Limb (tissue), 2 donors: ENCODE measurements at regions not wholly inside any gene's neighbourhood (a gene's known extent, or its start where the extent isn't known, plus 50 kb on each side); places are given as distances from the start of the nearest gene placed in this dataset.
"Not testable (repeated sequence)": the region's sequence is repeated elsewhere in the genome, so short reads cannot be mapped to it uniquely, and the experiment has no call there.

Source experiments
- DNase-seq, 2 donors: peaks; one replicate each; pipeline ENCODE4 v3.0.0-alpha.2; 2016; ENCODE audit errors: extremely low spot score in 2 of 2

DNA sequence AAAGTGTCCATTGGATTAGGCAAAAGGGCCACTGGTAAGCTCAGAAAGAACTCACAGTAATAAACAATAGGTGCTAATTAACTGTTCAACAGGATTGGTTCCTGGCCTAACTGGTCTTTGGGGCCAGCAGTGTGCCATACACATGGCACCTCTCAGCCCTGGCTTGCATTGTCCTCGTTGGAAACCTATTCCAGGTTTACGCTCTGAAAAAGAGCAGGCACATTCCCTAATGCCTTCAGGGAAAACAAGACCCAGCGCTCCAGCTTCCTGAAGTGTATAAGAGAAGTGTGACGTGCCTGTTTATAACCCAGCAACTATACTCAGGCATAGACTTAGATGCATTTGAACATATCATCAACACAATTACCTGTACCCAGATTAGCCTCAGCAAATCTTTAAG lies 51.9 kb upstream of the RBM47 start:
- DNase-seq = no peak

DNA sequence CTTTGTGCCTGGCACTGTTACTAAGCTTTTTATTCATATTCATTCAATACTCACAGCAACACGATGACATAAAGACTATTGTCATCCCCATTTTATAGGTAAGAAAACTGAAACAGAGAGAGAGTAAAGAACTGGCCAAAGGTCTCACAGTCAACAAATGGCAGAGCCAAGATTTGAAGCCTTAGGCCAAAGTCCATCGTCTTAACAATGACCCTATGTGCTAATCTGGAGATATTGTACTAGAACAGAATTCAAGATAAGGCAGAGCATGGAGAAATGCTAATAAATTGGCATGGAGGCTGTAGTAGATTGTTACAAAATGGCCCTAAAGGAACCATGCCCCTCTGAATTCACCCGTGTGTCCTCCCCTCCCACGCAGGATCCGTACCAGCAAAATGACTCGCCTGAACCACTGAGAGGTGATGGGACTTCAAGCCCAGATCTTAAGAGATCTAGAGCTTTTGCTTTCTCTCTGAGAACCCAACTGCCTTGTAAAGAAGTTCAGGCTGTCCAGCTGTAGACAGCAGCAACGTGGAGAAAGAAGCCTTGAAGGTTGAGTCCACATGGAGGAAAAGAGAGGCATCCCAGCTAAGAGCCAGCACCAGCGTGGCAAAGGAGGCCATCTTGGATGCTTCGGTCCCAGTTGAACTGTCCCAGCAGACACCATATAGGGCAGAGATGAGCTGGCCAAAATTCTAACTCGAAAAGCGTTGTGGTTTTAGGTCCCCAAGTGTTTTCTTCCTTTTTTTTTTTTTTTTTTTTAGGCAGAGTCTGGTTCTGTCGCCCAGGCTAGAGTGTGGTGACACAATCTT lies 52.8 kb upstream of the RBM47 start:
- no peak for DNase-seq

DNA sequence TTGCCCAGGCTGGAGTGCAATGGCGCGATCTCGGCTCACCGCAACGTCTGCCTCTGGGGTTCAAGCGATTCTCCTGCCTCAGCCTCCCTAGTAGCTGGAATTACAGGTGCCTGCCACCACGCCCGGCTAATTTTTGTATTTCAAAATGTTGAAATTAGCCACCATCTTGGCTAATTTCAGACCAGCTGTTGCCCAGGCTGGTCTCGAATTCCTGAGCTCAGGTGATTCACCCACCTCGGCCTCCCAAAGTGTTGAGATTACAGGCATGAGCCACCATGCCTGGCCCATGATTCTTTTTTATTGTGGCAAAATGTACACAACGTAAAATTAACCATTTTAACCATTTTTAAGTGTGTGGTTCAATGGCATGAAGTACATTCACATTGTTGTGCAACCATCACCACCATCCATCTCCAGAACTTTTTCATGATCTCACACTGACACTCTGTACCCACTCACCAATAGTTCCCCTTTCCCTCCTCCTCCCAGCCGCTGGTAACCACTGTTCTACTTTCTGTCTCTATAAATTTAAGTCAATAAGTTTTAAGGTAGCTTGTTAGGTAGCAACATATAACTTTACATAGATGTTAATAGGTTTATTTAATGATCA lies 54.0 kb upstream of the RBM47 start:
- not testable (repeated sequence) for DNase-seq

DNA sequence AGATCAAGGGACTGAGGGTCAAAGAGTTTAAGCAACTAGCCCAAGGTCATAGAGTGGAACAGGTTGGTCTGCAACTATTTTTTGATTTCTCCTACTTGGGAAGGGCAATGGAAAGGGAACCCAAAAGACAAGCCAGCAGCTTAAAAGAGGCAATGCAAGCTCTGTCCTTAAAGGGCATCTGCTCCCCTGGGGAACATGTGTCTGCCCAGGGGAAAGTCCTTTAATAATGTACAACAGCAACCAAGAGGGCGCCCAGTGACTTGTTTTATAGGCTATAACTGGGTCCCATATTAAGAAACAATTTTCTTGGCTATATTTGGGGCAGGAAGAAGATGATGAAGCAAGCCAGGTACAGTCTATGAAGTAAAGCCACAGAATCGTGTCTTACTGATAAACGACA lies 54.7 kb upstream of the RBM47 start:
- no peak for DNase-seq

DNA sequence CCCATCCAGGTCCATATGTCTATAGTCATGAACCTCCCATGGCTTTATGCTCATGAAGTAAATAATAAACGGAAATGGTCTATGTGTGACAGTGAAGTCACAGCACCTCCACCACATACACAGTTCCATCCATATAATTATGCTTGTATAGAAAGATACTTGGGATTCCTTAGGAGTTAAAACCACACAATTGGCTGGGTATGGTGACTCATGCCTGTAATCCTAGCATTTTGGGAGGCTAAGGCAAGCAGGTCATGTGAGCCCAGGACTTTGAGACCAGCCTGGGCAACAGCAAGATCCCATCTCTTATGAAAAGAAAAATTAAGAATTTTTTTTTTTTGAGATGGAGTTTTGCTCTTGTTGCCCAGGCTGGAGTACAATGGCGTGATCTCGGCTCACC lies 55.6 kb upstream of the RBM47 start:
- DNase-seq = no peak

DNA sequence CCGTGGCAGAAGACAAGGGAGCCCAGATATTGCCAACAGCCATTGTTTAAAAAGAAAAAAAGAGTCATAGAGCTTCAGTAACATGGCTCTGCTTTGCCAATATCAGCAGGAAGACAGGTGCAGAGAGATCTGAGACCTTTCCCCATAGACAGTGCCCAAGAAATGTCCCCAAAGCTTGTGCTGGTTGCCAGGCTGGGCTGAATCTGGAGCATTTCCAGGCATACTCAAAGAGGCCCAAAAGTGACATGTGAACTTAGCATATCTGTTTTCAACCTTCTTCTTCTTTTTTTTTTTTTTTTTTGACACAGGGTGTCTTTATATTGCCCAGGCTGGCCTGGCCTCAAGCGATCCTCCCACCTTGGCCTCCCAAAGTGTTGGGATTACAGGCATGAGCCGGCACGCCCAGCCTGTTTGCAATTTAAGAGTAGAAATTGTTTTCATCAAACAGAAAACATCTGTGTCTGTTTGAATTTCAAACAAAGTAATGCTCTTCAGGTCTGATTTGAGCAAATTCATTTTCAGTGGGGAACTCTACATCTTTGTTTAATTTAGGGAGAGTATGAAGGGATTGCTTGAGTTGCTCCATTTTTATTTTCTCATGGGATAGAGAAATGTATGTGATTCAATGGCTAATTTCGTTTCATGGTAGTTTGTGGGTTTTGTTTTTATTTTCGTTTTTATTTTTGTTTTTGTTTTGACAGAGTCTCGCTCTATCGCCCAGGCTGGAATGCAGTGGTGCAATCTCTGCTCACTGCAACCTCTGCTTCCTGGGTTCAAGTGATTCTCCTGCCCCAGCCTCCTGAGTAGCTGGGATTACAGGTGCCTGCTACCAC lies 56.6 kb upstream of the RBM47 start:
- peak in 1 of 2 donors; percentile 22 for DNase-seq

DNA sequence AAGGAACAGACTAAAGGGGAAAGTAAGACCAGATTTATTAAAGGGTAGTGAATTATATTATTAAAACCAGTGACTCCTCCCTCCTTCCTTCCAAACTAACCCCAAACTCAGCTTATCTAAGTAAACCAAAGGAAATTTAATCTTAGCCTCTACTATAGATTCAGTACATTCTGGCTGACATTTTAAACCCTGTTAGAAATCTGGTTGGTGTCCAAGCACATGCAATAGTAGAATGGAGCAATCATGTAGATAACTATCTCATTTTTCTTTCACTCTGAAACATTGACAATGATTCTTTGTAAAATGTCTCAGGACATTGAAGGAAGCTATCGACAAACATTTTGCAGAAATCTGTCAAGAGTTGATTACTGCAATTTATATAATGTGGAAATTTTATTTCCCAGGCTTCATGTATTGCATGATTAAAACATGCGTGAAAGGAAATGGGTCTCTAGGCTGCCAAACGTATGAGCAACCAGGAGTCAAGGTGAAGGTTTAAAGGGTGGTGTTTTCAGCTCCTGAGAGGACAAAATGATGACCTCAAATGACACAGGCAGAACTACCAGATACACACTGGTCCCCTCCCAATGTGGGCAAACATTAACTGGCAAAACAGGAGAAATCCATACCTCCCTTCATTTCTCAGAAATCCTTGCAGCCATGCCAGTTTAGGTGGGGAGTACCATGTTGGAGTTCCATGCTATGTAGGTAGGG lies 58.2 kb upstream of the RBM47 start:
- no peak for DNase-seq

DNA sequence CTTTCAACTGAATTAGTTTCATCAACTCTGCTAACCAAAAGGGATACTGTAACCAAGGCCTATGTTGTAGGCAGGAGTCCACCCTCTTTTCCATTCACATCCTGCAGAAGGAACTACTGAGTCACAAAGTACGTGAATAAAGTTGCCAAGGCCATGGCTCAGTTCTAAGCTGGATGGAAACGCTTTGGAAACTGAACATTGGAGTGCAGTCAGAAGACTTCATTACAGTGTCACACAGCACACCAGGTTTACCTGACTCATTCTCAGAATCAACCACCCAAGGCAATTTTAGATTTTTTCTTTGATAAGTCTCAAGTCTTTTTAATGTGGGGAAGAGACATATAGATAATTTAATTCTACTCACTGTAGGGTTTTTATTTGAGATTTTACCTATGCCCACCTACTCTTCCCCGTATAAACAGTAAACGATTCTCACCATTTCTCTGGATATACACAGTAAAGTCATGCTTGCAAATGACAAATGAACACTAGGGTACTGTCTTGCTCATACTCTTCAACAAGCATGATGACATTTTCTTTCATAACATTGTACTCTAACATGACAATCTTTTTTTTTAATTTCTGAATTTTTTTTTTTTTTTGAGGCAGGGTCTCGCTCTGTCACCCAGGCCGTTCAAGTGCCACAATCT lies 58.9 kb upstream of the RBM47 start:
- DNase-seq = no peak

DNA sequence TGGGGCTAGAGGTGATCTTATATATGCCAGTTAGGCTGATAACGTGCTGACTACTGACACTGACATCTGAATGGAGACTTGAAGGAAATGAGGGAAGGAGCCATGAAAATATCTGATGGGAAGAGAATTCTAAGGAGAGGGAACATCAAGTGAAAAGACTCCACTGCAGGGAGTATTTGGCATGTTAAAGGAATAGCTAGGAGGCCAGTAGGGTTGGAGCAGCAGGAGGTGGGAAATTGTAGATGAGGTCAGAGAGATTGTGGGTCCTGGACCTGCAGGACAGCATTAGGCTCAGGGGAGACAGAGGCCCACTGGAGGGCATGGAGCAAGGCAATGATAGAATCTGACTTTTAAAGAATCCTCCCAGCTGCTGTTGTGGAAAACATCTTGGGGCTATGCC lies 55.8 kb upstream of the NSUN7 start:
- no peak for DNase-seq

DNA sequence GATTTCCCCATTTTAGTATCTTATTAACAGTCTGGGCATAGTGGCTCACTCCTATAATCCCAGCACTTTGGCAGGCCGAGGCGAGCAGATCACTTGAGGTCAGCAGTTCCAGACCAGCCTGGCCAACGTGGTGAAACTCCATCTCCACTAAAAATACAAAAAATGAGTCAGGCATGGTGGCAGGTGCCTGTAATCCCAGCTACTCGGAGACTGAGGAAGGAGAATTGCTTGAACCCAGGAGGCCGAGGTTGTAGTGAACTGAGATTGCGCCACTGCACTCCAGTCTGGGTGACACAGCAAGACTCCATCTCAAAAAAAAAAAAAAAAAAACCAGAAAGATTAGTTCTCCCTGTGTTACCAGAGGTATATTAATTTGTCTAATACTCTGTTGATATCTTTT lies 52.3 kb upstream of the NSUN7 start:
- not testable (repeated sequence) for DNase-seq

DNA sequence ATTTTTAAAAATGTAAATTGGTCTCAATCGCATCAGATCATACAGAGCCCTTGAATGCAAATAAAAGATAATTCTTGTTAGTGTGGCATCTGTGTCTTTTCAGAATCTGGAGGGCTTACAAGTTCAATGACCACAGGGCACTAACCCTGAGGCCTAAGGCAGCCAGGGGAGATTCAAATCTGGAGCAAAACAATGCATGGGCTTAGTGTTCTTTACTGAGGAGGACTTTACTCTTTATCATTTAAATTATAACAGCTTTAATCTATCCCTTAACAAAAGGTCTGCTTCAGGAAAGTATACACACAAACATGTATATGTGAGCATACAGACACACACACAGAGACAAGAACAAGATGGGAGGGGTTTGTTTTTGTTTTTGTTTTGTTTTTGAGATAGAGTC lies 51.0 kb upstream of the NSUN7 start:
- no peak for DNase-seq

DNA sequence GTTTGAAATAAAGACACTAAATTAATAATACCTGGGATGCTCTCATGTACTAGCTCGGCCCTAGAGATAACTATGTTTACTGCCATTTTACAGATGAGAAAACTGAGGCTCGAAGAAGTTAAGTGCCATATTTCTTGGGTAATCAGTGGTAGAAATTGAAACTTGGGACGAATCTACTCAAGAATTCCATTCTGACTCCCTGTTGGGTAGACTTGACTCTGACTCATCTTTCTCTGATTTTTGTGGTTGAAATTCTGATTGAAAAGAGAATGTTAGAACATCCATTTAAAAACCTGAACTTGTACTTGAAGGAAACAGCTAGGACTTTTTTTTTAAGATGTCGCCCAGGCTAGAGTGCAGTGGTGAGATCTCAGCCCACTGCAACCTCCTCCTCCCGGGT lies 50.1 kb upstream of the NSUN7 start:
- DNase-seq = no peak
